HCT116 (cell line): ENCODE measurements at regions not wholly inside any gene's neighbourhood (a gene's known extent, or its start where the extent isn't known, plus 50 kb on each side); places are given as distances from the start of the nearest gene placed in this dataset.

Experiments
- EZH2 ChIP-seq: fragments of 200-600 bp; sonication (generic); IDR thresholded peaks from 2 replicates; pipeline ENCODE4 v1.6.1; 2017; ENCODE audit warnings: antibody characterized with exemption, mixed run types
- EZH2phosphoT487 ChIP-seq: fragments of 200-600 bp; IDR thresholded peaks from 2 replicates; pipeline ENCODE4 v1.6.1; 2018; ENCODE audit warnings: antibody characterized with exemption, borderline replicate concordance
- JUND ChIP-seq: IDR thresholded peaks from 2 replicates; pipeline ENCODE4 v1.6.1; 2012
- POLR2A ChIP-seq: IDR thresholded peaks from 2 replicates; pipeline ENCODE4 v1.7.0; 2011; ENCODE audit warnings: borderline replicate concordance; ENCODE audit not compliant: insufficient read depth, insufficient read length; ENCODE audit errors: extremely low read depth
- POLR2AphosphoS5 ChIP-seq: IDR thresholded peaks from 2 replicates; pipeline ENCODE4 v1.6.1; 2011; ENCODE audit warnings: mild to moderate bottlenecking, low read depth, low read length, moderate library complexity
- RAD21 ChIP-seq: IDR thresholded peaks from 2 replicates; pipeline ENCODE4 v1.6.1; 2012; ENCODE audit warnings: low read depth, mild to moderate bottlenecking
- YY1 ChIP-seq: IDR thresholded peaks from 2 replicates; pipeline ENCODE4 v1.6.1; 2011; ENCODE audit warnings: low read length, low read depth, moderate library complexity, mild to moderate bottlenecking; ENCODE audit not compliant: insufficient replicate concordance; ENCODE audit errors: extremely low read depth
- TF ChIP-seq, protein P1 (sequence below), 3 experiments: fragments of 200-600 bp in 1 of 3; sonication (generic) in 1 of 3; IDR thresholded peaks in 2 of 3; conservative IDR thresholded peaks in 1 of 3; 2 replicates each; pipeline ENCODE4 v1.5.1; 2012 to 2017; ENCODE audit warnings: low read depth in 2 of 3, low read length in 2 of 3, antibody characterized with exemption in 1 of 3, borderline replicate concordance in 1 of 3, control low read depth in 1 of 3, mild to moderate bottlenecking in 1 of 3, mixed read lengths in 1 of 3, mixed run types in 1 of 3, moderate library complexity in 1 of 3; ENCODE audit not compliant: insufficient read depth in 1 of 3
- TF ChIP-seq, protein P2 (sequence below): IDR thresholded peaks from 2 replicates; pipeline ENCODE4 v1.6.1; 2012; ENCODE audit warnings: low read depth
- TF ChIP-seq, protein P3 (sequence below): IDR thresholded peaks from 2 replicates; pipeline ENCODE4 v1.6.1; 2012

DNA sequence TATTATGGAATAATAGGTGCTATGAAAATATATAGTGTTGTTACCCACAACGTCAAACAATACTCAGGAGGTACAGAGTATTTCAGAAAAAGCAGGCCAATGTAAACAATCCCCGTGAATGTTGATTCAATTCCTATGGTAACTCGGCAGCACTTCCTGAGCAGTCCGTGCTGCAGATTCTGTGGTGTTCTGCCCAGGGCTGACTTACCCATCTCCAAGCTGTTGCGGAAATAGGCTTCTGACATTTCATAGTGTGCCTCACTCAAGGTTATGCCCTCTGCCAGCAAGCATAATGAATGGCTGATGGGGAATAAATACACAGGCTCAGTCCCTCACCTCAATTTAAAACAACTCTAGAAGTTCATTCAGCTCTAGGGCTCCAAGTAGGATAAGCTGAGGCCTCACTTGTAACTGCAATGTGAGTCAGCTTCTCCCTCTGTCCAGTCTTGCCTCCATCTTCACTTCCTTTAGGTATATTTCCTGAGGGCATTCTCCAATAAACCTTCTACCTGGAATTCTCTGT lies 177.6 kb downstream of the GNAI1 start:
- TF ChIP-seq, protein P1, sequence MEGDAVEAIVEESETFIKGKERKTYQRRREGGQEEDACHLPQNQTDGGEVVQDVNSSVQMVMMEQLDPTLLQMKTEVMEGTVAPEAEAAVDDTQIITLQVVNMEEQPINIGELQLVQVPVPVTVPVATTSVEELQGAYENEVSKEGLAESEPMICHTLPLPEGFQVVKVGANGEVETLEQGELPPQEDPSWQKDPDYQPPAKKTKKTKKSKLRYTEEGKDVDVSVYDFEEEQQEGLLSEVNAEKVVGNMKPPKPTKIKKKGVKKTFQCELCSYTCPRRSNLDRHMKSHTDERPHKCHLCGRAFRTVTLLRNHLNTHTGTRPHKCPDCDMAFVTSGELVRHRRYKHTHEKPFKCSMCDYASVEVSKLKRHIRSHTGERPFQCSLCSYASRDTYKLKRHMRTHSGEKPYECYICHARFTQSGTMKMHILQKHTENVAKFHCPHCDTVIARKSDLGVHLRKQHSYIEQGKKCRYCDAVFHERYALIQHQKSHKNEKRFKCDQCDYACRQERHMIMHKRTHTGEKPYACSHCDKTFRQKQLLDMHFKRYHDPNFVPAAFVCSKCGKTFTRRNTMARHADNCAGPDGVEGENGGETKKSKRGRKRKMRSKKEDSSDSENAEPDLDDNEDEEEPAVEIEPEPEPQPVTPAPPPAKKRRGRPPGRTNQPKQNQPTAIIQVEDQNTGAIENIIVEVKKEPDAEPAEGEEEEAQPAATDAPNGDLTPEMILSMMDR (IDR thresholded peaks at IDR 0.05 in 2 of 3, conservative IDR thresholded peaks at IDR 0.05 in 1 of 3; ENCODE audit: borderline replicate concordance in 1 of 3, insufficient read depth in 1 of 3, low read depth in 2 of 3, low read length in 2 of 3), result no peak
- TF ChIP-seq RAD21, result no peak
- no peak for TF ChIP-seq POLR2AphosphoS5
- no peak for TF ChIP-seq POLR2A
- TF ChIP-seq EZH2phosphoT487, result no peak
- TF ChIP-seq, protein P2, sequence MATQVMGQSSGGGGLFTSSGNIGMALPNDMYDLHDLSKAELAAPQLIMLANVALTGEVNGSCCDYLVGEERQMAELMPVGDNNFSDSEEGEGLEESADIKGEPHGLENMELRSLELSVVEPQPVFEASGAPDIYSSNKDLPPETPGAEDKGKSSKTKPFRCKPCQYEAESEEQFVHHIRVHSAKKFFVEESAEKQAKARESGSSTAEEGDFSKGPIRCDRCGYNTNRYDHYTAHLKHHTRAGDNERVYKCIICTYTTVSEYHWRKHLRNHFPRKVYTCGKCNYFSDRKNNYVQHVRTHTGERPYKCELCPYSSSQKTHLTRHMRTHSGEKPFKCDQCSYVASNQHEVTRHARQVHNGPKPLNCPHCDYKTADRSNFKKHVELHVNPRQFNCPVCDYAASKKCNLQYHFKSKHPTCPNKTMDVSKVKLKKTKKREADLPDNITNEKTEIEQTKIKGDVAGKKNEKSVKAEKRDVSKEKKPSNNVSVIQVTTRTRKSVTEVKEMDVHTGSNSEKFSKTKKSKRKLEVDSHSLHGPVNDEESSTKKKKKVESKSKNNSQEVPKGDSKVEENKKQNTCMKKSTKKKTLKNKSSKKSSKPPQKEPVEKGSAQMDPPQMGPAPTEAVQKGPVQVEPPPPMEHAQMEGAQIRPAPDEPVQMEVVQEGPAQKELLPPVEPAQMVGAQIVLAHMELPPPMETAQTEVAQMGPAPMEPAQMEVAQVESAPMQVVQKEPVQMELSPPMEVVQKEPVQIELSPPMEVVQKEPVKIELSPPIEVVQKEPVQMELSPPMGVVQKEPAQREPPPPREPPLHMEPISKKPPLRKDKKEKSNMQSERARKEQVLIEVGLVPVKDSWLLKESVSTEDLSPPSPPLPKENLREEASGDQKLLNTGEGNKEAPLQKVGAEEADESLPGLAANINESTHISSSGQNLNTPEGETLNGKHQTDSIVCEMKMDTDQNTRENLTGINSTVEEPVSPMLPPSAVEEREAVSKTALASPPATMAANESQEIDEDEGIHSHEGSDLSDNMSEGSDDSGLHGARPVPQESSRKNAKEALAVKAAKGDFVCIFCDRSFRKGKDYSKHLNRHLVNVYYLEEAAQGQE, result no peak
- no peak for TF ChIP-seq EZH2
- TF ChIP-seq, protein P3, sequence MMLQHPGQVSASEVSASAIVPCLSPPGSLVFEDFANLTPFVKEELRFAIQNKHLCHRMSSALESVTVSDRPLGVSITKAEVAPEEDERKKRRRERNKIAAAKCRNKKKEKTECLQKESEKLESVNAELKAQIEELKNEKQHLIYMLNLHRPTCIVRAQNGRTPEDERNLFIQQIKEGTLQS, result no peak
- TF ChIP-seq JUND, result no peak
- TF ChIP-seq YY1, result no peak
